HG03139 (cell line): ENCODE measurements at regions not wholly inside any gene's neighbourhood (a gene's known extent, or its start where the extent isn't known, plus 50 kb on each side); places are given as distances from the start of the nearest gene placed in this dataset.

Source experiments
- ATAC-seq: cut with Tn5 transposase; IDR thresholded peaks from one replicate; pipeline ENCODE4 v1.9.1; 2021; ENCODE audit not compliant: unreplicated experiment

- no peak for ATAC-seq
Observed at GRCh38 chr3:28087591-28087990, 153.8 kb upstream of the CMC1 start.

GRCh38 chr3:28088811-28089526, 152.4 kb upstream of the CMC1 start:
- no peak for ATAC-seq

GRCh38 chr3:28089527-28089897, 151.9 kb upstream of the CMC1 start:
- no peak for ATAC-seq

- ATAC-seq = no peak
Observed at GRCh38 chr3:28099296-28099695, 142.1 kb upstream of the CMC1 start.

- no peak for ATAC-seq
Observed at GRCh38 chr3:28101705-28102104, 139.7 kb upstream of the CMC1 start.

GRCh38 chr3:28103861-28104260, 137.6 kb upstream of the CMC1 start:
- no peak for ATAC-seq

- no peak for ATAC-seq
Observed at GRCh38 chr3:28104896-28105534, 136.4 kb upstream of the CMC1 start.

GRCh38 chr3:28109829-28110228, 131.6 kb upstream of the CMC1 start:
- ATAC-seq = no peak

- ATAC-seq = no peak
Observed at GRCh38 chr3:28110869-28111268, 130.6 kb upstream of the CMC1 start.

GRCh38 chr3:28114893-28115292, 126.5 kb upstream of the CMC1 start:
- no peak for ATAC-seq

GRCh38 chr3:28115316-28115715, 126.1 kb upstream of the CMC1 start:
- ATAC-seq = no peak

- no peak for ATAC-seq
Observed at GRCh38 chr3:28117598-28117997, 123.8 kb upstream of the CMC1 start.

GRCh38 chr3:28118087-28118486, 123.3 kb upstream of the CMC1 start:
- no peak for ATAC-seq

- no peak for ATAC-seq
Observed at GRCh38 chr3:28122227-28122626, 119.2 kb upstream of the CMC1 start.

- no peak for ATAC-seq
Observed at GRCh38 chr3:28124882-28125281, 116.5 kb upstream of the CMC1 start.

- ATAC-seq = no peak
Observed at GRCh38 chr3:28125342-28125741, 116.1 kb upstream of the CMC1 start.

GRCh38 chr3:28130836-28131235, 110.6 kb upstream of the CMC1 start:
- ATAC-seq = no peak

- ATAC-seq = no peak
Observed at GRCh38 chr3:28132941-28133340, 108.5 kb upstream of the CMC1 start.

- ATAC-seq = no peak
Observed at GRCh38 chr3:28134198-28134597, 107.2 kb upstream of the CMC1 start.

GRCh38 chr3:28134792-28135375, 106.5 kb upstream of the CMC1 start:
- ATAC-seq = no peak

- ATAC-seq = no peak
Observed at GRCh38 chr3:28136607-28137216, 104.7 kb upstream of the CMC1 start.

- no peak for ATAC-seq
Observed at GRCh38 chr3:28138043-28138610, 103.3 kb upstream of the CMC1 start.
